Stimulated activated CD8-positive, alpha-beta memory T cell treated with anti-CD3 and anti-CD28 coated beads, Interleukin-15, amount 100 ng/mL, for 24 hours (primary cell): ENCODE measurements at regions not wholly inside any gene's neighbourhood (a gene's known extent, or its start where the extent isn't known, plus 50 kb on each side); places are given as distances from the start of the nearest gene placed in this dataset.

ENCODE experiments used
- DNase-seq: peaks from one replicate; pipeline ENCODE4 v3.0.0-alpha.2; 2020; ENCODE audit warnings: low read depth

- DNase-seq, result no peak
These were observed 511.4 kb upstream of the MCTP2 start for GRCh38 chr15:93719921-93720351.

GRCh38 chr15:93716615-93717231, 514.6 kb upstream of the MCTP2 start:
- DNase-seq, result no peak

GRCh38 chr15:93709708-93710107, 521.7 kb upstream of the MCTP2 start:
- no peak for DNase-seq

- no peak for DNase-seq
These were observed 522.5 kb upstream of the MCTP2 start for GRCh38 chr15:93708724-93709445.

GRCh38 chr15:93707751-93708150, 523.6 kb upstream of the MCTP2 start:
- DNase-seq, result no peak

- no peak for DNase-seq
These were observed 524.7 kb upstream of the MCTP2 start for GRCh38 chr15:93706495-93707292.

GRCh38 chr15:93705753-93706455, 525.5 kb upstream of the MCTP2 start:
- no peak for DNase-seq

- DNase-seq, result no peak
These were observed 528.1 kb upstream of the MCTP2 start for GRCh38 chr15:93703092-93703739.

GRCh38 chr15:93700051-93700450, 531.3 kb upstream of the MCTP2 start:
- DNase-seq, result no peak

GRCh38 chr15:93694033-93694432, 537.3 kb upstream of the MCTP2 start:
- no peak for DNase-seq

- no peak for DNase-seq
These were observed 547.7 kb upstream of the MCTP2 start for GRCh38 chr15:93683651-93684050.

GRCh38 chr15:93671387-93671943, 559.9 kb upstream of the MCTP2 start:
- DNase-seq, result no peak

GRCh38 chr15:93670931-93671330, 560.4 kb upstream of the MCTP2 start:
- no peak for DNase-seq

- DNase-seq, result no peak
These were observed 567.0 kb upstream of the MCTP2 start for GRCh38 chr15:93664213-93664956.

- DNase-seq, result no peak
These were observed 569.0 kb upstream of the MCTP2 start for GRCh38 chr15:93662162-93662885.

GRCh38 chr15:93658026-93658816, 569.2 kb upstream of the RGMA start:
- DNase-seq, result no peak

- DNase-seq, result no peak
These were observed 567.0 kb upstream of the RGMA start for GRCh38 chr15:93656041-93656440.

- no peak for DNase-seq
These were observed 560.8 kb upstream of the RGMA start for GRCh38 chr15:93649691-93650235.

- no peak for DNase-seq
These were observed 557.2 kb upstream of the RGMA start for GRCh38 chr15:93646193-93646592.
